ENCODE measurements at regions not wholly inside any gene's neighbourhood (a gene's known extent, or its start where the extent isn't known, plus 50 kb on each side); places are given as distances from the start of the nearest gene placed in this dataset.

DNA sequence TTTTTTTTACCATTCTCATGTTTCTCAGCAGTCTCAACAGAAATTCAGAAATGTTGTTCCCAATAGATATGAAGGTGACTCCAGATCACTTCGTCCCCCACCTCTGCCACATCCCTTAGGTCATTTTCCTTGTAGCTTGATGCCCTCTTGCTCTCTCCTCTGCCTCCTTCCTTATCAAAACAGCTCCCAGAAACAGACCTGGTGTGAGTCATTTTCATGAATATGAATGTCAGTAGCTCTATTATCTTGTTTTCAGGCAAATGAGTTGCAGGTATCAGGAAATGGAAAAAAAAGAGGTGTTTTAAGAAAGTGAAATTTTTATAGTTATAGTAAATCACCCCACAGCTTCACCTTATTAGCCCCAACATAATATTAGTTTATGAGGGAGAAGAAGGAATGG lies 539.3 kb downstream of the SUCLA2 start:
- TF ChIP-seq, protein P1, sequence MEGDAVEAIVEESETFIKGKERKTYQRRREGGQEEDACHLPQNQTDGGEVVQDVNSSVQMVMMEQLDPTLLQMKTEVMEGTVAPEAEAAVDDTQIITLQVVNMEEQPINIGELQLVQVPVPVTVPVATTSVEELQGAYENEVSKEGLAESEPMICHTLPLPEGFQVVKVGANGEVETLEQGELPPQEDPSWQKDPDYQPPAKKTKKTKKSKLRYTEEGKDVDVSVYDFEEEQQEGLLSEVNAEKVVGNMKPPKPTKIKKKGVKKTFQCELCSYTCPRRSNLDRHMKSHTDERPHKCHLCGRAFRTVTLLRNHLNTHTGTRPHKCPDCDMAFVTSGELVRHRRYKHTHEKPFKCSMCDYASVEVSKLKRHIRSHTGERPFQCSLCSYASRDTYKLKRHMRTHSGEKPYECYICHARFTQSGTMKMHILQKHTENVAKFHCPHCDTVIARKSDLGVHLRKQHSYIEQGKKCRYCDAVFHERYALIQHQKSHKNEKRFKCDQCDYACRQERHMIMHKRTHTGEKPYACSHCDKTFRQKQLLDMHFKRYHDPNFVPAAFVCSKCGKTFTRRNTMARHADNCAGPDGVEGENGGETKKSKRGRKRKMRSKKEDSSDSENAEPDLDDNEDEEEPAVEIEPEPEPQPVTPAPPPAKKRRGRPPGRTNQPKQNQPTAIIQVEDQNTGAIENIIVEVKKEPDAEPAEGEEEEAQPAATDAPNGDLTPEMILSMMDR (IDR thresholded peaks at IDR 0.05) = no peak
- no peak for TF ChIP-seq POLR2A (IDR thresholded peaks at IDR 0.05)

Measured in adrenal gland (tissue), 5 donors.